AG09319 (cell line): ENCODE measurements at regions not wholly inside any gene's neighbourhood (a gene's known extent, or its start where the extent isn't known, plus 50 kb on each side); places are given as distances from the start of the nearest gene placed in this dataset.

ENCODE experiments used
- DNase-seq: peaks from one replicate; pipeline ENCODE4 v3.0.0-alpha.2; 2010; ENCODE audit warnings: low read depth; ENCODE audit errors: extremely low read depth
- CTCF ChIP-seq: IDR thresholded peaks from 2 replicates; pipeline ENCODE4 v1.5.1; 2011; ENCODE audit warnings: low read depth, mild to moderate bottlenecking, inconsistent platforms, low read length, moderate library complexity

GRCh38 chr3:153734777-153735551 lies 386.2 kb upstream of the ARHGEF26 start:
- DNase-seq, result no peak

GRCh38 chr3:153740109-153740508 lies 381.1 kb upstream of the ARHGEF26 start:
- no peak for DNase-seq
- TF ChIP-seq CTCF, result no peak

More at GRCh38 chr3:153734777-153735551, 386.2 kb upstream of the ARHGEF26 start:
- TF ChIP-seq CTCF, result no peak

- TF ChIP-seq CTCF, result no peak
- no peak for DNase-seq
Measured at GRCh38 chr3:153744889-153745288, 376.3 kb upstream of the ARHGEF26 start.

GRCh38 chr3:153746211-153746610 lies 375.0 kb upstream of the ARHGEF26 start:
- no peak for DNase-seq
- TF ChIP-seq CTCF, result no peak

GRCh38 chr3:153749070-153749610 lies 372.1 kb upstream of the ARHGEF26 start:
- DNase-seq, result no peak
- TF ChIP-seq CTCF, result no peak

- TF ChIP-seq CTCF, result no peak
- no peak for DNase-seq
Measured at GRCh38 chr3:153752405-153753027, 368.7 kb upstream of the ARHGEF26 start.

GRCh38 chr3:153753035-153753434 lies 368.2 kb upstream of the ARHGEF26 start:
- DNase-seq, result no peak
- TF ChIP-seq CTCF, result no peak
